WTC11 (cell line): ENCODE measurements at regions not wholly inside any gene's neighbourhood (a gene's known extent, or its start where the extent isn't known, plus 50 kb on each side); places are given as distances from the start of the nearest gene placed in this dataset.

Experiments used
- ATAC-seq: fragments of 200-7000 bp; cut with Tn5 transposase; 2 replicates; pipeline ENCODE4 v1.10.0; 2021; ENCODE audit warnings: mild to moderate bottlenecking, moderate library complexity
- CTCF ChIA-PET: fragments of 300-600 bp; sonication (Branson Sonifier 250); formaldehyde crosslinking; loops from one replicate; lab custom pipeline; 2021; ENCODE audit warnings: antibody characterized with exemption; lab: Charles Lee
- POLR2A ChIA-PET: fragments of 350-600 bp; sonication (Branson Sonifier 250); formaldehyde crosslinking; loops from one replicate; lab custom pipeline; 2021; ENCODE audit warnings: antibody characterized with exemption; lab: Charles Lee
- DNase-seq: peaks from one replicate; pipeline ENCODE4 v3.0.0; 2021; ENCODE audit warnings: low spot score
- H3K27ac Mint-ChIP-seq: 2 replicates; pipeline ENCODE4 v1.8.0; 2021; ENCODE audit warnings: mixed read lengths
- H3K27me3 Mint-ChIP-seq: 2 replicates; pipeline ENCODE4 v1.8.0; 2021; ENCODE audit warnings: low read depth, mild to moderate bottlenecking, moderate library complexity, mixed read lengths
- H3K36me3 Mint-ChIP-seq: 2 replicates; pipeline ENCODE4 v1.8.0; 2021; ENCODE audit warnings: mixed read lengths
- H3K4me1 Mint-ChIP-seq: 2 replicates; pipeline ENCODE4 v1.8.0; 2022; ENCODE audit warnings: mixed read lengths
- H3K4me3 Mint-ChIP-seq: 2 replicates; pipeline ENCODE4 v1.8.0; 2021; ENCODE audit warnings: mild to moderate bottlenecking, moderate library complexity, mixed read lengths
- H3K9me3 Mint-ChIP-seq: 2 replicates; pipeline ENCODE4 v1.8.0; 2021; ENCODE audit warnings: mixed read lengths
- ELF4 ChIP-seq: sonication (generic); formaldehyde crosslinking; IDR thresholded peaks from 2 replicates; pipeline ENCODE4 v1.8.1; 2022; ENCODE audit warnings: low read depth, mild to moderate bottlenecking, moderate library complexity, missing genetic modification reagents
- FOXJ3 ChIP-seq: sonication (generic); formaldehyde crosslinking; IDR thresholded peaks from 2 replicates; pipeline ENCODE4 v1.9.0; 2021; ENCODE audit warnings: missing genetic modification reagents, mild to moderate bottlenecking, borderline replicate concordance
- HMGA2 ChIP-seq: fragments of 250-450 bp; sonication (Bioruptor Pico); IDR thresholded peaks from 2 replicates; pipeline ENCODE4 v1.4.0; 2021; ENCODE audit warnings: mild to moderate bottlenecking, moderate library complexity
- RORB ChIP-seq: fragments of 250-450 bp; sonication (Bioruptor Pico); IDR thresholded peaks from 2 replicates; pipeline ENCODE4 v1.9.0; 2021; ENCODE audit warnings: mild to moderate bottlenecking
- TCF7 ChIP-seq: sonication (generic); formaldehyde crosslinking; IDR thresholded peaks from 2 replicates; pipeline ENCODE4 v1.8.0; 2022; ENCODE audit warnings: mild to moderate bottlenecking, low read depth, missing genetic modification reagents, moderate library complexity
- ZBTB21 ChIP-seq: sonication (generic); formaldehyde crosslinking; IDR thresholded peaks from 2 replicates; pipeline ENCODE4 v1.8.1; 2023; ENCODE audit warnings: mild to moderate bottlenecking, missing genetic modification reagents, borderline replicate concordance
- ZNF138 ChIP-seq: sonication (generic); formaldehyde crosslinking; conservative IDR thresholded peaks from 2 replicates; pipeline ENCODE4 v1.8.1; 2022; ENCODE audit warnings: mild to moderate bottlenecking, moderate library complexity, missing genetic modification reagents
- ZNF219 ChIP-seq: sonication (generic); formaldehyde crosslinking; IDR thresholded peaks from 2 replicates; pipeline ENCODE4 v1.8.0; 2023; ENCODE audit warnings: missing genetic modification reagents, mild to moderate bottlenecking, borderline replicate concordance
- TF ChIP-seq, protein P1 (sequence below): sonication (generic); formaldehyde crosslinking; IDR thresholded peaks from 2 replicates; pipeline ENCODE4 v1.8.0; 2022; ENCODE audit warnings: mild to moderate bottlenecking, missing genetic modification reagents
- TF ChIP-seq, protein P2 (sequence below): sonication (generic); formaldehyde crosslinking; IDR thresholded peaks from 2 replicates; pipeline ENCODE4 v1.8.1; 2023; ENCODE audit warnings: mild to moderate bottlenecking, missing genetic modification reagents
- TF ChIP-seq, protein P3 (sequence below): fragments of 200-600 bp; IDR thresholded peaks from 2 replicates; pipeline ENCODE4 v1.8.0; 2022; ENCODE audit warnings: antibody characterized with exemption
- TF ChIP-seq, protein P4 (sequence below): fragments of 250-450 bp; sonication (Bioruptor Pico); IDR thresholded peaks from 2 replicates; pipeline ENCODE4 v1.9.0; 2021; ENCODE audit warnings: mild to moderate bottlenecking
- TF ChIP-seq, protein P5 (sequence below): sonication (generic); formaldehyde crosslinking; IDR thresholded peaks from 2 replicates; pipeline ENCODE4 v1.8.0; 2023; ENCODE audit warnings: mild to moderate bottlenecking, missing genetic modification reagents
- TF ChIP-seq, protein P6 (sequence below): sonication (generic); formaldehyde crosslinking; IDR thresholded peaks from 2 replicates; pipeline ENCODE4 v1.8.0; 2022; ENCODE audit warnings: missing genetic modification reagents
- TF ChIP-seq, protein P7 (sequence below): sonication (generic); formaldehyde crosslinking; IDR thresholded peaks from 2 replicates; pipeline ENCODE4 v1.8.1; 2022; ENCODE audit warnings: low read depth, mild to moderate bottlenecking, moderate library complexity, missing genetic modification reagents, borderline replicate concordance

DNA sequence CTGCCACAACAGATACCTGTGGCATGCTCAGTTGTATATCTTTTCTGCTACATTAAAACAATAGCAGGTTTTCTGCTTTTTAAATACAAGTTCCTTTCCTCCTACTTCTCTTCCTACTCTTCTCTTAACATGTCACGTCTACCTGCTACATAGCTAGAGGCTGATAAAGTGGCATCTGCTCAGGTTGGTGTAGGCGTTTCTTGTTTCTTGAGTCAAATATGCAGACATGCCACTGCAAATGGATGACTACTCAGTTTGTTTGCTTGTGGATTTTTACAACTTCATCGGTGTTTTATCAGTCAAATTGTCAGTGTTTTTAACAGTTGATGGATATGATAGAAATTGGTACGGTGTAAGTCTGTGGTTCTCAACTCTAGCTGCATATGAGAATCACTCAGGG lies 525.7 kb downstream of the TLE4 start:
- Mint-ChIP-seq H3K9me3 (peaks cover 7% of the 10 kb centered on the region; the same call in 1 of the 2 replicates), H3K27me3 (no peaks in the 10 kb centered on the region), H3K4me1 (no peaks in the 10 kb centered on the region), H3K4me3 (no peak overlapping the region), H3K27ac (no peak overlapping the region), H3K36me3 (no peaks in the 10 kb centered on the region)
- TF ChIP-seq, protein P1, sequence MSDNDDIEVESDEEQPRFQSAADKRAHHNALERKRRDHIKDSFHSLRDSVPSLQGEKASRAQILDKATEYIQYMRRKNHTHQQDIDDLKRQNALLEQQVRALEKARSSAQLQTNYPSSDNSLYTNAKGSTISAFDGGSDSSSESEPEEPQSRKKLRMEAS, result no peak
- TF ChIP-seq, protein P2, sequence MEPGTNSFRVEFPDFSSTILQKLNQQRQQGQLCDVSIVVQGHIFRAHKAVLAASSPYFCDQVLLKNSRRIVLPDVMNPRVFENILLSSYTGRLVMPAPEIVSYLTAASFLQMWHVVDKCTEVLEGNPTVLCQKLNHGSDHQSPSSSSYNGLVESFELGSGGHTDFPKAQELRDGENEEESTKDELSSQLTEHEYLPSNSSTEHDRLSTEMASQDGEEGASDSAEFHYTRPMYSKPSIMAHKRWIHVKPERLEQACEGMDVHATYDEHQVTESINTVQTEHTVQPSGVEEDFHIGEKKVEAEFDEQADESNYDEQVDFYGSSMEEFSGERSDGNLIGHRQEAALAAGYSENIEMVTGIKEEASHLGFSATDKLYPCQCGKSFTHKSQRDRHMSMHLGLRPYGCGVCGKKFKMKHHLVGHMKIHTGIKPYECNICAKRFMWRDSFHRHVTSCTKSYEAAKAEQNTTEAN (CRISPR knock-in tag), result no peak
- TF ChIP-seq ZNF219 (CRISPR knock-in tag) (no peak), TCF7 (CRISPR knock-in tag) (no peak), ZNF138 (CRISPR knock-in tag) (no peak), ZBTB21 (CRISPR knock-in tag) (no peak), ELF4 (CRISPR knock-in tag) (no peak), HMGA2 (no peak), RORB (CRISPR knock-in tag) (no peak), FOXJ3 (CRISPR knock-in tag) (no peak)
- TF ChIP-seq, protein P3, sequence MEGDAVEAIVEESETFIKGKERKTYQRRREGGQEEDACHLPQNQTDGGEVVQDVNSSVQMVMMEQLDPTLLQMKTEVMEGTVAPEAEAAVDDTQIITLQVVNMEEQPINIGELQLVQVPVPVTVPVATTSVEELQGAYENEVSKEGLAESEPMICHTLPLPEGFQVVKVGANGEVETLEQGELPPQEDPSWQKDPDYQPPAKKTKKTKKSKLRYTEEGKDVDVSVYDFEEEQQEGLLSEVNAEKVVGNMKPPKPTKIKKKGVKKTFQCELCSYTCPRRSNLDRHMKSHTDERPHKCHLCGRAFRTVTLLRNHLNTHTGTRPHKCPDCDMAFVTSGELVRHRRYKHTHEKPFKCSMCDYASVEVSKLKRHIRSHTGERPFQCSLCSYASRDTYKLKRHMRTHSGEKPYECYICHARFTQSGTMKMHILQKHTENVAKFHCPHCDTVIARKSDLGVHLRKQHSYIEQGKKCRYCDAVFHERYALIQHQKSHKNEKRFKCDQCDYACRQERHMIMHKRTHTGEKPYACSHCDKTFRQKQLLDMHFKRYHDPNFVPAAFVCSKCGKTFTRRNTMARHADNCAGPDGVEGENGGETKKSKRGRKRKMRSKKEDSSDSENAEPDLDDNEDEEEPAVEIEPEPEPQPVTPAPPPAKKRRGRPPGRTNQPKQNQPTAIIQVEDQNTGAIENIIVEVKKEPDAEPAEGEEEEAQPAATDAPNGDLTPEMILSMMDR, result no peak
- TF ChIP-seq, protein P4, sequence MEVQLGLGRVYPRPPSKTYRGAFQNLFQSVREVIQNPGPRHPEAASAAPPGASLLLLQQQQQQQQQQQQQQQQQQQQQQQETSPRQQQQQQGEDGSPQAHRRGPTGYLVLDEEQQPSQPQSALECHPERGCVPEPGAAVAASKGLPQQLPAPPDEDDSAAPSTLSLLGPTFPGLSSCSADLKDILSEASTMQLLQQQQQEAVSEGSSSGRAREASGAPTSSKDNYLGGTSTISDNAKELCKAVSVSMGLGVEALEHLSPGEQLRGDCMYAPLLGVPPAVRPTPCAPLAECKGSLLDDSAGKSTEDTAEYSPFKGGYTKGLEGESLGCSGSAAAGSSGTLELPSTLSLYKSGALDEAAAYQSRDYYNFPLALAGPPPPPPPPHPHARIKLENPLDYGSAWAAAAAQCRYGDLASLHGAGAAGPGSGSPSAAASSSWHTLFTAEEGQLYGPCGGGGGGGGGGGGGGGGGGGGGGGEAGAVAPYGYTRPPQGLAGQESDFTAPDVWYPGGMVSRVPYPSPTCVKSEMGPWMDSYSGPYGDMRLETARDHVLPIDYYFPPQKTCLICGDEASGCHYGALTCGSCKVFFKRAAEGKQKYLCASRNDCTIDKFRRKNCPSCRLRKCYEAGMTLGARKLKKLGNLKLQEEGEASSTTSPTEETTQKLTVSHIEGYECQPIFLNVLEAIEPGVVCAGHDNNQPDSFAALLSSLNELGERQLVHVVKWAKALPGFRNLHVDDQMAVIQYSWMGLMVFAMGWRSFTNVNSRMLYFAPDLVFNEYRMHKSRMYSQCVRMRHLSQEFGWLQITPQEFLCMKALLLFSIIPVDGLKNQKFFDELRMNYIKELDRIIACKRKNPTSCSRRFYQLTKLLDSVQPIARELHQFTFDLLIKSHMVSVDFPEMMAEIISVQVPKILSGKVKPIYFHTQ, result no peak
- TF ChIP-seq, protein P5, sequence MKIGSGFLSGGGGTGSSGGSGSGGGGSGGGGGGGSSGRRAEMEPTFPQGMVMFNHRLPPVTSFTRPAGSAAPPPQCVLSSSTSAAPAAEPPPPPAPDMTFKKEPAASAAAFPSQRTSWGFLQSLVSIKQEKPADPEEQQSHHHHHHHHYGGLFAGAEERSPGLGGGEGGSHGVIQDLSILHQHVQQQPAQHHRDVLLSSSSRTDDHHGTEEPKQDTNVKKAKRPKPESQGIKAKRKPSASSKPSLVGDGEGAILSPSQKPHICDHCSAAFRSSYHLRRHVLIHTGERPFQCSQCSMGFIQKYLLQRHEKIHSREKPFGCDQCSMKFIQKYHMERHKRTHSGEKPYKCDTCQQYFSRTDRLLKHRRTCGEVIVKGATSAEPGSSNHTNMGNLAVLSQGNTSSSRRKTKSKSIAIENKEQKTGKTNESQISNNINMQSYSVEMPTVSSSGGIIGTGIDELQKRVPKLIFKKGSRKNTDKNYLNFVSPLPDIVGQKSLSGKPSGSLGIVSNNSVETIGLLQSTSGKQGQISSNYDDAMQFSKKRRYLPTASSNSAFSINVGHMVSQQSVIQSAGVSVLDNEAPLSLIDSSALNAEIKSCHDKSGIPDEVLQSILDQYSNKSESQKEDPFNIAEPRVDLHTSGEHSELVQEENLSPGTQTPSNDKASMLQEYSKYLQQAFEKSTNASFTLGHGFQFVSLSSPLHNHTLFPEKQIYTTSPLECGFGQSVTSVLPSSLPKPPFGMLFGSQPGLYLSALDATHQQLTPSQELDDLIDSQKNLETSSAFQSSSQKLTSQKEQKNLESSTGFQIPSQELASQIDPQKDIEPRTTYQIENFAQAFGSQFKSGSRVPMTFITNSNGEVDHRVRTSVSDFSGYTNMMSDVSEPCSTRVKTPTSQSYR, result no peak
- TF ChIP-seq, protein P6, sequence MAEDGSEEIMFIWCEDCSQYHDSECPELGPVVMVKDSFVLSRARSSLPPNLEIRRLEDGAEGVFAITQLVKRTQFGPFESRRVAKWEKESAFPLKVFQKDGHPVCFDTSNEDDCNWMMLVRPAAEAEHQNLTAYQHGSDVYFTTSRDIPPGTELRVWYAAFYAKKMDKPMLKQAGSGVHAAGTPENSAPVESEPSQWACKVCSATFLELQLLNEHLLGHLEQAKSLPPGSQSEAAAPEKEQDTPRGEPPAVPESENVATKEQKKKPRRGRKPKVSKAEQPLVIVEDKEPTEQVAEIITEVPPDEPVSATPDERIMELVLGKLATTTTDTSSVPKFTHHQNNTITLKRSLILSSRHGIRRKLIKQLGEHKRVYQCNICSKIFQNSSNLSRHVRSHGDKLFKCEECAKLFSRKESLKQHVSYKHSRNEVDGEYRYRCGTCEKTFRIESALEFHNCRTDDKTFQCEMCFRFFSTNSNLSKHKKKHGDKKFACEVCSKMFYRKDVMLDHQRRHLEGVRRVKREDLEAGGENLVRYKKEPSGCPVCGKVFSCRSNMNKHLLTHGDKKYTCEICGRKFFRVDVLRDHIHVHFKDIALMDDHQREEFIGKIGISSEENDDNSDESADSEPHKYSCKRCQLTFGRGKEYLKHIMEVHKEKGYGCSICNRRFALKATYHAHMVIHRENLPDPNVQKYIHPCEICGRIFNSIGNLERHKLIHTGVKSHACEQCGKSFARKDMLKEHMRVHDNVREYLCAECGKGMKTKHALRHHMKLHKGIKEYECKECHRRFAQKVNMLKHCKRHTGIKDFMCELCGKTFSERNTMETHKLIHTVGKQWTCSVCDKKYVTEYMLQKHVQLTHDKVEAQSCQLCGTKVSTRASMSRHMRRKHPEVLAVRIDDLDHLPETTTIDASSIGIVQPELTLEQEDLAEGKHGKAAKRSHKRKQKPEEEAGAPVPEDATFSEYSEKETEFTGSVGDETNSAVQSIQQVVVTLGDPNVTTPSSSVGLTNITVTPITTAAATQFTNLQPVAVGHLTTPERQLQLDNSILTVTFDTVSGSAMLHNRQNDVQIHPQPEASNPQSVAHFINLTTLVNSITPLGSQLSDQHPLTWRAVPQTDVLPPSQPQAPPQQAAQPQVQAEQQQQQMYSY (CRISPR knock-in tag), result no peak
- TF ChIP-seq, protein P7, sequence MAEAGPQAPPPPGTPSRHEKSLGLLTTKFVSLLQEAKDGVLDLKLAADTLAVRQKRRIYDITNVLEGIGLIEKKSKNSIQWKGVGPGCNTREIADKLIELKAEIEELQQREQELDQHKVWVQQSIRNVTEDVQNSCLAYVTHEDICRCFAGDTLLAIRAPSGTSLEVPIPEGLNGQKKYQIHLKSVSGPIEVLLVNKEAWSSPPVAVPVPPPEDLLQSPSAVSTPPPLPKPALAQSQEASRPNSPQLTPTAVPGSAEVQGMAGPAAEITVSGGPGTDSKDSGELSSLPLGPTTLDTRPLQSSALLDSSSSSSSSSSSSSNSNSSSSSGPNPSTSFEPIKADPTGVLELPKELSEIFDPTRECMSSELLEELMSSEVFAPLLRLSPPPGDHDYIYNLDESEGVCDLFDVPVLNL, result no peak
- no peak for DNase-seq
- ChIA-PET CTCF (no interaction called here), POLR2A (no interaction called here)
- no peak for ATAC-seq
